Ishikawa (cell line): ENCODE measurements at regions not wholly inside any gene's neighbourhood (a gene's known extent, or its start where the extent isn't known, plus 50 kb on each side); places are given as distances from the start of the nearest gene placed in this dataset.

Experiments
- CEBPB ChIP-seq: IDR thresholded peaks from 2 replicates; pipeline ENCODE4 v1.6.1; 2012
- CREB1 ChIP-seq: IDR thresholded peaks from 2 replicates; pipeline ENCODE4 v1.6.1; 2012; ENCODE audit warnings: low read depth
- EGR1 ChIP-seq: IDR thresholded peaks from 2 replicates; pipeline ENCODE4 v1.6.1; 2012
- EP300 ChIP-seq: IDR thresholded peaks from 2 replicates; pipeline ENCODE4 v1.6.1; 2012; ENCODE audit warnings: borderline replicate concordance
- MAX ChIP-seq: IDR thresholded peaks from 2 replicates; pipeline ENCODE4 v1.6.1; 2012
- NFIC ChIP-seq: IDR thresholded peaks from 2 replicates; pipeline ENCODE4 v1.6.1; 2012
- REST ChIP-seq: IDR thresholded peaks from 2 replicates; pipeline ENCODE4 v1.6.1; 2012; ENCODE audit warnings: low read depth, mild to moderate bottlenecking
- TAF1 ChIP-seq: IDR thresholded peaks from 2 replicates; pipeline ENCODE4 v1.6.1; 2012; ENCODE audit warnings: low read depth, mild to moderate bottlenecking
- TCF12 ChIP-seq: IDR thresholded peaks from 2 replicates; pipeline ENCODE4 v1.6.1; 2012; ENCODE audit warnings: low read depth
- YY1 ChIP-seq: IDR thresholded peaks from 2 replicates; pipeline ENCODE4 v1.6.1; 2012; ENCODE audit warnings: low read depth
- TF ChIP-seq, protein P1 (sequence below): IDR thresholded peaks from 2 replicates; pipeline ENCODE4 v1.6.1; 2012

- TF ChIP-seq EP300 (no peak), REST (no peak), TAF1 (no peak), CREB1 (no peak), MAX (no peak), YY1 (no peak), EGR1 (no peak), TCF12 (no peak), CEBPB (no peak), NFIC (no peak)
- TF ChIP-seq, protein P1, sequence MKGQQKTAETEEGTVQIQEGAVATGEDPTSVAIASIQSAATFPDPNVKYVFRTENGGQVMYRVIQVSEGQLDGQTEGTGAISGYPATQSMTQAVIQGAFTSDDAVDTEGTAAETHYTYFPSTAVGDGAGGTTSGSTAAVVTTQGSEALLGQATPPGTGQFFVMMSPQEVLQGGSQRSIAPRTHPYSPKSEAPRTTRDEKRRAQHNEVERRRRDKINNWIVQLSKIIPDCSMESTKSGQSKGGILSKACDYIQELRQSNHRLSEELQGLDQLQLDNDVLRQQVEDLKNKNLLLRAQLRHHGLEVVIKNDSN, result no peak
Measured at GRCh38 chr1:212532469-212533147, 76.0 kb upstream of the ATF3 start.
